Activated CD4-positive, alpha-beta T cell treated with anti-CD3 and anti-CD28 coated beads for 36 hours (primary cell): ENCODE measurements at regions not wholly inside any gene's neighbourhood (a gene's known extent, or its start where the extent isn't known, plus 50 kb on each side); places are given as distances from the start of the nearest gene placed in this dataset.
A peak's percentile ranks its signal among the peaks of the same experiment; 100 is the strongest.

ENCODE experiments used
- ATAC-seq: fragments of 200-7000 bp; cut with Tn5 transposase; one replicate; pipeline ENCODE4 v1.10.0; 2021; ENCODE audit warnings: mild to moderate bottlenecking, moderate library complexity
- CTCF ChIA-PET: fragments of 350-600 bp; sonication (Branson Sonifier 250); formaldehyde crosslinking; loops from one replicate; lab custom pipeline; 2021; ENCODE audit warnings: antibody characterized with exemption; lab: Charles Lee
- POLR2A ChIA-PET: fragments of 350-600 bp; sonication (Branson Sonifier 250); formaldehyde crosslinking; loops from one replicate; lab custom pipeline; 2021; ENCODE audit warnings: antibody characterized with exemption, inconsistent platforms; lab: Charles Lee
- DNase-seq: peaks from one replicate; pipeline ENCODE4 v3.0.0-alpha.2; 2020
- H3K27ac Mint-ChIP-seq: one replicate; pipeline ENCODE4 v1.8.0; 2021; ENCODE audit warnings: mixed read lengths
- H3K27me3 Mint-ChIP-seq: one replicate; pipeline ENCODE4 v1.8.0; 2021; ENCODE audit warnings: mixed read lengths
- H3K36me3 Mint-ChIP-seq: one replicate; pipeline ENCODE4 v1.8.0; 2021; ENCODE audit warnings: low read depth, mixed read lengths
- H3K4me1 Mint-ChIP-seq: one replicate; pipeline ENCODE4 v1.8.0; 2021; ENCODE audit warnings: mixed read lengths
- H3K4me3 Mint-ChIP-seq: one replicate; pipeline ENCODE4 v1.8.0; 2021; ENCODE audit warnings: mild to moderate bottlenecking, moderate library complexity, mixed read lengths
- H3K9me3 Mint-ChIP-seq: one replicate; pipeline ENCODE4 v1.8.0; 2021; ENCODE audit warnings: low read depth, mixed read lengths
- intact Hi-C, 2 experiments: fragments of 100-400 bp; cut with DNase I in 1 of 2; cut with micrococcal nuclease in 1 of 2; formaldehyde crosslinking; loops; one replicate each; pipeline versions ENCODE4 v1.14.2 to v1.15.1; 2022 to 2024; cut with DNase I, micrococcal nuclease

- H3K4me1 Mint-ChIP-seq: no peaks in the 10 kb centered on the region
- H3K27me3 Mint-ChIP-seq: no peaks in the 10 kb centered on the region
- H3K9me3 Mint-ChIP-seq: peaks cover 2% of the 10 kb centered on the region
- CTCF ChIA-PET: interaction anchor here (0.6 kb wide), 1 partner anchor 172 kb away, joined by 3 read pairs; no protein-coding TSS in a partner anchor
- intact Hi-C loops: no loop called here
- no peak overlapping the region for H3K4me3 Mint-ChIP-seq
- no peak for DNase-seq
- ATAC-seq: no peak
- H3K36me3 Mint-ChIP-seq: no peaks in the 10 kb centered on the region
- no peak overlapping the region for H3K27ac Mint-ChIP-seq
- POLR2A ChIA-PET: no interaction called here
These were observed 987.4 kb downstream of the TUSC7 start for GRCh38 chr3:117696851-117697407.

- Mint-ChIP-seq H3K4me1 (no peaks in the 10 kb centered on the region), H3K4me3 (no peak overlapping the region), H3K36me3 (no peaks in the 10 kb centered on the region), H3K9me3 (peaks cover 2% of the 10 kb centered on the region), H3K27me3 (no peaks in the 10 kb centered on the region), H3K27ac (no peak overlapping the region)
- CTCF ChIA-PET: no interaction called here
- ATAC-seq: no peak
- intact Hi-C loops: no loop called here
- DNase-seq: no peak
- POLR2A ChIA-PET: no interaction called here
These were observed 989.5 kb downstream of the TUSC7 start for GRCh38 chr3:117699058-117699457.

- DNase-seq: no peak
- Mint-ChIP-seq H3K27ac (no peak overlapping the region), H3K4me3 (no peak overlapping the region), H3K4me1 (no peaks in the 10 kb centered on the region), H3K27me3 (no peaks in the 10 kb centered on the region), H3K36me3 (no peaks in the 10 kb centered on the region), H3K9me3 (peaks cover 2% of the 10 kb centered on the region)
- intact Hi-C loops: no loop called here
- no peak for ATAC-seq
- ChIA-PET POLR2A (no interaction called here), CTCF (no interaction called here)
These were observed 991.2 kb downstream of the TUSC7 start for GRCh38 chr3:117700573-117701360.

- Mint-ChIP-seq H3K27ac (no peak overlapping the region), H3K9me3 (peaks cover 2% of the 10 kb centered on the region), H3K4me3 (no peak overlapping the region), H3K27me3 (no peaks in the 10 kb centered on the region), H3K36me3 (no peaks in the 10 kb centered on the region), H3K4me1 (no peaks in the 10 kb centered on the region)
- CTCF ChIA-PET: no interaction called here
- DNase-seq (no peak), ATAC-seq (no peak)
- intact Hi-C loops: no loop called here
- POLR2A ChIA-PET: no interaction called here
These were observed 995.4 kb downstream of the TUSC7 start for GRCh38 chr3:117705011-117705410.

GRCh38 chr3:117706037-117706436 is 996.5 kb downstream of the TUSC7 start:
- ChIA-PET CTCF (no interaction called here), POLR2A (no interaction called here)
- no peak overlapping the region for H3K4me3 Mint-ChIP-seq
- intact Hi-C loops: no loop called here
- no peaks in the 10 kb centered on the region for H3K9me3 Mint-ChIP-seq
- H3K27ac Mint-ChIP-seq: no peak overlapping the region
- H3K4me1 Mint-ChIP-seq: no peaks in the 10 kb centered on the region
- no peaks in the 10 kb centered on the region for H3K36me3 Mint-ChIP-seq
- no peak for ATAC-seq
- DNase-seq: no peak
- H3K27me3 Mint-ChIP-seq: no peaks in the 10 kb centered on the region

- H3K27ac Mint-ChIP-seq: no peak overlapping the region
- H3K36me3 Mint-ChIP-seq: no peaks in the 10 kb centered on the region
- H3K4me3 Mint-ChIP-seq: no peak overlapping the region
- H3K4me1 Mint-ChIP-seq: no peaks in the 10 kb centered on the region
- POLR2A ChIA-PET: no interaction called here
- H3K27me3 Mint-ChIP-seq: no peaks in the 10 kb centered on the region
- intact Hi-C loops: no loop called here
- ATAC-seq (no peak), DNase-seq (no peak)
- CTCF ChIA-PET: no interaction called here
- H3K9me3 Mint-ChIP-seq: no peaks in the 10 kb centered on the region
These were observed 997.2 kb downstream of the TUSC7 start for GRCh38 chr3:117706756-117707155.

- no peaks in the 10 kb centered on the region for H3K4me1 Mint-ChIP-seq
- no peaks in the 10 kb centered on the region for H3K9me3 Mint-ChIP-seq
- ATAC-seq: no peak
These were observed 999.0 kb downstream of the TUSC7 start for GRCh38 chr3:117708601-117709000.

GRCh38 chr3:117709108-117709507 is 999.5 kb downstream of the TUSC7 start:
- no peak for ATAC-seq
- H3K4me3 Mint-ChIP-seq: no peak overlapping the region
- CTCF ChIA-PET: no interaction called here

More at GRCh38 chr3:117708601-117709000, 999.0 kb downstream of the TUSC7 start:
- CTCF ChIA-PET: interaction anchor here (0.6 kb wide), 1 partner anchor 319 kb away, joined by 3 read pairs; no protein-coding TSS in a partner anchor
- POLR2A ChIA-PET: no interaction called here
- no peaks in the 10 kb centered on the region for H3K27me3 Mint-ChIP-seq
- DNase-seq: no peak
- no peaks in the 10 kb centered on the region for H3K36me3 Mint-ChIP-seq
- no peak overlapping the region for H3K4me3 Mint-ChIP-seq
- H3K27ac Mint-ChIP-seq: no peak overlapping the region
- intact Hi-C loops: no loop called here

GRCh38 chr3:117710501-117710900 is 1000.9 kb downstream of the TUSC7 start:
- Mint-ChIP-seq H3K4me1 (no peaks in the 10 kb centered on the region), H3K27ac (no peak overlapping the region), H3K9me3 (no peaks in the 10 kb centered on the region), H3K36me3 (no peaks in the 10 kb centered on the region), H3K4me3 (no peak overlapping the region), H3K27me3 (no peaks in the 10 kb centered on the region)
- DNase-seq: no peak
- CTCF ChIA-PET: no interaction called here
- intact Hi-C loops: no loop called here
- POLR2A ChIA-PET: no interaction called here
- ATAC-seq: no peak

More at GRCh38 chr3:117709108-117709507, 999.5 kb downstream of the TUSC7 start:
- POLR2A ChIA-PET: no interaction called here
- no peaks in the 10 kb centered on the region for H3K9me3 Mint-ChIP-seq
- no peaks in the 10 kb centered on the region for H3K4me1 Mint-ChIP-seq
- H3K27me3 Mint-ChIP-seq: no peaks in the 10 kb centered on the region
- intact Hi-C loops: no loop called here
- no peaks in the 10 kb centered on the region for H3K36me3 Mint-ChIP-seq
- DNase-seq: no peak
- no peak overlapping the region for H3K27ac Mint-ChIP-seq

GRCh38 chr3:117719316-117719926 is 1009.8 kb downstream of the TUSC7 start:
- H3K27me3 Mint-ChIP-seq: no peaks in the 10 kb centered on the region
- DNase-seq (peak; percentile 4), ATAC-seq (no peak)
- intact Hi-C loops: loop anchor here (2.0 kb wide), 2 partner anchors 701 to 949 kb away; no protein-coding TSS in a partner anchor
- CTCF ChIA-PET: no interaction called here
- H3K4me3 Mint-ChIP-seq: no peak overlapping the region
- H3K9me3 Mint-ChIP-seq: no peaks in the 10 kb centered on the region
- H3K27ac Mint-ChIP-seq: no peak overlapping the region
- POLR2A ChIA-PET: no interaction called here
- no peaks in the 10 kb centered on the region for H3K4me1 Mint-ChIP-seq
- no peaks in the 10 kb centered on the region for H3K36me3 Mint-ChIP-seq

GRCh38 chr3:117721866-117722265 is 1012.3 kb downstream of the TUSC7 start:
- H3K9me3 Mint-ChIP-seq: no peaks in the 10 kb centered on the region
- intact Hi-C loops: no loop called here

GRCh38 chr3:117722856-117723255 is 1013.3 kb downstream of the TUSC7 start:
- ChIA-PET CTCF (no interaction called here), POLR2A (no interaction called here)
- H3K27me3 Mint-ChIP-seq: no peaks in the 10 kb centered on the region
- H3K4me1 Mint-ChIP-seq: no peaks in the 10 kb centered on the region
- H3K9me3 Mint-ChIP-seq: no peaks in the 10 kb centered on the region
- ATAC-seq (no peak), DNase-seq (no peak)
- H3K27ac Mint-ChIP-seq: no peak overlapping the region
- H3K4me3 Mint-ChIP-seq: no peak overlapping the region
- intact Hi-C loops: no loop called here
- no peaks in the 10 kb centered on the region for H3K36me3 Mint-ChIP-seq

More at GRCh38 chr3:117721866-117722265, 1012.3 kb downstream of the TUSC7 start:
- POLR2A ChIA-PET: no interaction called here
- no peak for DNase-seq
- Mint-ChIP-seq H3K27me3 (no peaks in the 10 kb centered on the region), H3K36me3 (no peaks in the 10 kb centered on the region), H3K4me1 (no peaks in the 10 kb centered on the region), H3K27ac (no peak overlapping the region), H3K4me3 (no peak overlapping the region)
- CTCF ChIA-PET: no interaction called here
- ATAC-seq: no peak
